GOT3 (cell line): ENCODE measurements at regions not wholly inside any gene's neighbourhood (a gene's known extent, or its start where the extent isn't known, plus 50 kb on each side); places are given as distances from the start of the nearest gene placed in this dataset.

ENCODE experiments used
- DNase-seq: peaks from one replicate; lab custom pipeline; 2025; ENCODE audit warnings: mixed read lengths; lab: John Stamatoyannopoulos, UW

- DNase-seq: no peak
These were observed 104.0 kb upstream of the PTCH1 start for GRCh38 chr9:95620722-95621121.

GRCh38 chr9:95620314-95620713, 103.5 kb upstream of the PTCH1 start:
- DNase-seq: no peak

- DNase-seq: no peak
These were observed 98.5 kb upstream of the PTCH1 start for GRCh38 chr9:95615246-95615645.

- no peak for DNase-seq
These were observed 96.9 kb upstream of the PTCH1 start for GRCh38 chr9:95613670-95614069.

- no peak for DNase-seq
These were observed 94.6 kb upstream of the PTCH1 start for GRCh38 chr9:95611354-95611753.

GRCh38 chr9:95610006-95610785, 93.4 kb upstream of the PTCH1 start:
- DNase-seq: no peak

GRCh38 chr9:95609426-95609825, 92.7 kb upstream of the PTCH1 start:
- DNase-seq: no peak

GRCh38 chr9:95608341-95608740, 91.6 kb upstream of the PTCH1 start:
- no peak for DNase-seq

- no peak for DNase-seq
These were observed 90.7 kb upstream of the PTCH1 start for GRCh38 chr9:95607507-95607906.

- DNase-seq: no peak
These were observed 89.9 kb upstream of the PTCH1 start for GRCh38 chr9:95606489-95607350.

- no peak for DNase-seq
These were observed 89.2 kb upstream of the PTCH1 start for GRCh38 chr9:95605816-95606488.

- DNase-seq: no peak
These were observed 88.3 kb upstream of the PTCH1 start for GRCh38 chr9:95605101-95605500.

GRCh38 chr9:95598236-95598635, 81.5 kb upstream of the PTCH1 start:
- DNase-seq: no peak

- no peak for DNase-seq
These were observed 79.0 kb upstream of the PTCH1 start for GRCh38 chr9:95595721-95596295.

- DNase-seq: no peak
These were observed 76.2 kb upstream of the PTCH1 start for GRCh38 chr9:95592931-95593330.

GRCh38 chr9:95588724-95589588, 72.2 kb upstream of the PTCH1 start:
- DNase-seq: no peak

GRCh38 chr9:95587021-95587964, 70.5 kb upstream of the PTCH1 start:
- no peak for DNase-seq

- no peak for DNase-seq
These were observed 69.6 kb upstream of the PTCH1 start for GRCh38 chr9:95586326-95586725.

- no peak for DNase-seq
These were observed 69.1 kb upstream of the PTCH1 start for GRCh38 chr9:95585824-95586223.

- DNase-seq: no peak
These were observed 67.4 kb upstream of the PTCH1 start for GRCh38 chr9:95584176-95584575.
